ELR (cell line): ENCODE measurements at regions not wholly inside any gene's neighbourhood (a gene's known extent, or its start where the extent isn't known, plus 50 kb on each side); places are given as distances from the start of the nearest gene placed in this dataset.
A peak's percentile ranks its signal among the peaks of the same experiment; 100 is the strongest.

Experiments
- DNase-seq: peaks from one replicate; pipeline ENCODE4 v3.0.0-alpha.2; 2015; ENCODE audit warnings: low read depth

GRCh38 chr20:21456207-21456606 lies 57.7 kb downstream of the NKX2-2 start:
- DNase-seq = no peak

DNA sequence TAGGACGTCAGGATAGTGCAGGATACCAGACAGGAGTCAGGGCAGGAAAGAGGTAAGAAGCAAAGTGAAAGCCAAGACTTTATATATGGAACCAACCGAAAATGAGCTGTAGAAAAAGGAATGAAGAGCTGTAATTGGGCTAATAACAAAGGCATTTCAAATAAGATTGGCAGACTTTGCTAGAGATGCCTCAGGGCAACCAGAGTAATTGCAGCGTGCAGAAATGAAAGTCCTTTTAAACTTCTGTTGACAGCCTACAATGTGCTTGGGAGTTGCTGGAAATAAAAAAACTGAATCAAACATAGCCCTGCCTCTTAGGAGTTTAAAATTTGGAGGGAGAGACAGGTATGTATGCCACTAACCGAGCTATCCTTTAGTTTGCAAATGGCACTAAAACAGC lies 56.4 kb upstream of the NKX2-4 start:
- no peak for DNase-seq

DNA sequence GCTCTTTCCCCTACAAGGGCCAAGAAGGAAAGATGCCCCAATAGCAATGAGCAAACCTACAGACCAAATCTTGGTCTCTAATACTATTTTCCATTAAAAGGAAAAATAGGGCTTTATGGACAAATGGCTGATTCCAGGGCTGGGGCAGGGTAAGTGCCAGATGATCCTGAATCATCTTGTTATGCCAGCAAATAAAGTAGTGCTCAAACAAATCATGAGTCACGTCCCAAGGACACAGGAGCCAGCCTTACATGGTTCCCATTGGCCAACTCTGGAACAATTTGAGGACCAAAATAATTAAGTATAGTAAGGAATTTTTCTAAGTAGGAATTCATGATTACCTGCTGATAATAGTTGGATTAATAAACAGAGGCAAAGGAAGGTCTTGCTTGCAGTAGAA lies 53.2 kb upstream of the NKX2-4 start:
- DNase-seq = peak; percentile 45
